ENCODE measurements at regions not wholly inside any gene's neighbourhood (a gene's known extent, or its start where the extent isn't known, plus 50 kb on each side); places are given as distances from the start of the nearest gene placed in this dataset.

GRCh38 chr21:32198384-32198783 lies 80.5 kb downstream of the MIS18A start:
- Mint-ChIP-seq H3K4me1 (ENCODE audit: low read depth) (no peaks in the 10 kb centered on the region), H3K9me3 (ENCODE audit: low read depth) (no peaks in the 10 kb centered on the region), H3K36me3 (ENCODE audit: insufficient read depth) (no peaks in the 10 kb centered on the region), H3K4me3 (ENCODE audit: low read depth) (no peak overlapping the region), H3K27ac (no peak overlapping the region), H3K27me3 (no peaks in the 10 kb centered on the region)
- TF ChIP-seq, protein P1, sequence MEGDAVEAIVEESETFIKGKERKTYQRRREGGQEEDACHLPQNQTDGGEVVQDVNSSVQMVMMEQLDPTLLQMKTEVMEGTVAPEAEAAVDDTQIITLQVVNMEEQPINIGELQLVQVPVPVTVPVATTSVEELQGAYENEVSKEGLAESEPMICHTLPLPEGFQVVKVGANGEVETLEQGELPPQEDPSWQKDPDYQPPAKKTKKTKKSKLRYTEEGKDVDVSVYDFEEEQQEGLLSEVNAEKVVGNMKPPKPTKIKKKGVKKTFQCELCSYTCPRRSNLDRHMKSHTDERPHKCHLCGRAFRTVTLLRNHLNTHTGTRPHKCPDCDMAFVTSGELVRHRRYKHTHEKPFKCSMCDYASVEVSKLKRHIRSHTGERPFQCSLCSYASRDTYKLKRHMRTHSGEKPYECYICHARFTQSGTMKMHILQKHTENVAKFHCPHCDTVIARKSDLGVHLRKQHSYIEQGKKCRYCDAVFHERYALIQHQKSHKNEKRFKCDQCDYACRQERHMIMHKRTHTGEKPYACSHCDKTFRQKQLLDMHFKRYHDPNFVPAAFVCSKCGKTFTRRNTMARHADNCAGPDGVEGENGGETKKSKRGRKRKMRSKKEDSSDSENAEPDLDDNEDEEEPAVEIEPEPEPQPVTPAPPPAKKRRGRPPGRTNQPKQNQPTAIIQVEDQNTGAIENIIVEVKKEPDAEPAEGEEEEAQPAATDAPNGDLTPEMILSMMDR (IDR thresholded peaks at IDR 0.05; ENCODE audit: unreplicated experiment) = no peak
- no peak for DNase-seq (ENCODE audit: low spot score, unreplicated experiment)

DNA sequence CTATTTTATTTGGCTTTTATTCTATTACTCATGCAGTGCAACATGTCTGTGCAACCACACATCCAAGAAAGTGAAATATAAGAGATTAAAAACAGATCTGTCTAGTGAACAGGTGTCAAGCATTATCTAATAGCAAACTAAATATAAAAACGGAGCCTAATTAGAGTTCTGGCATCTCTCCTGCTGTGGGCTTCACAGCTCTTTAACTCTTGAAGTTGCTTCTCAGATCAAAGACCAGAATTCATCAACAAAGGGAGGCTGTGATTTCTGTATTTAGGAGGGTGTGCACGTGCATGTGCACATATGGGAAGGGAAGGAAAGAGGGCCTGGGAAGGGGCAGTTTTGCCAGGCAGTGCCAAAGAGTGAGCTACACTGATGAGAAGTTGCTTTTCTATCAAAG lies 81.0 kb downstream of the MIS18A start:
- no peak overlapping the region for H3K4me3 Mint-ChIP-seq (ENCODE audit: low read depth)
- H3K36me3 Mint-ChIP-seq (ENCODE audit: insufficient read depth) = no peaks in the 10 kb centered on the region
- no peaks in the 10 kb centered on the region for H3K4me1 Mint-ChIP-seq (ENCODE audit: low read depth)
- TF ChIP-seq, protein P1 (IDR thresholded peaks at IDR 0.05; ENCODE audit: unreplicated experiment) = no peak
- no peak overlapping the region for H3K27ac Mint-ChIP-seq
- no peaks in the 10 kb centered on the region for H3K9me3 Mint-ChIP-seq (ENCODE audit: low read depth)
- no peak for DNase-seq (ENCODE audit: low spot score, unreplicated experiment)
- H3K27me3 Mint-ChIP-seq = no peaks in the 10 kb centered on the region

DNA sequence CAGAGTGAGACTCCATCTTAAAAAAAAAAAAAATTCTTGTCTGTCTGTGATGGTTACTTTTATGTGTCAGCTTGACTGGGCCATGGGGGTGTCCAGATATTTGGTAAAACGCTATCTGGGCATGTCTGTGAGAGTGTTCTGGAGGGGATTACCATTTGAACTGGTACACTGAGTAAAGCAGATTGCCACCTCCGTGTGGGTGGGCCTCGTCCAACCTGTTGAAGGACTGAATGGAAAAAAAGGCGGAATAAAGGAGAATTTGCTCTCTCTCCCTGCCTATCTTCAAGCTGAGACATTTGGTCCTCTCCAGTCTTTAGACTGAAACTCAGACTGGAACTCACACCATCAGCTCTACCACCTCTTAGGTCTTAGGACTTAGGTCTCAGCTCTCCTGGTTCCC lies 82.8 kb downstream of the MIS18A start:
- peaks cover 3% of the 10 kb centered on the region for H3K27me3 Mint-ChIP-seq
- no peak for DNase-seq (ENCODE audit: low spot score, unreplicated experiment)
- H3K36me3 Mint-ChIP-seq (ENCODE audit: insufficient read depth) = no peaks in the 10 kb centered on the region
- H3K4me1 Mint-ChIP-seq (ENCODE audit: low read depth) = no peaks in the 10 kb centered on the region
- H3K9me3 Mint-ChIP-seq (ENCODE audit: low read depth) = no peaks in the 10 kb centered on the region
- H3K4me3 Mint-ChIP-seq (ENCODE audit: low read depth) = no peak overlapping the region
- TF ChIP-seq, protein P1 (IDR thresholded peaks at IDR 0.05; ENCODE audit: unreplicated experiment) = no peak
- H3K27ac Mint-ChIP-seq = no peak overlapping the region

DNA sequence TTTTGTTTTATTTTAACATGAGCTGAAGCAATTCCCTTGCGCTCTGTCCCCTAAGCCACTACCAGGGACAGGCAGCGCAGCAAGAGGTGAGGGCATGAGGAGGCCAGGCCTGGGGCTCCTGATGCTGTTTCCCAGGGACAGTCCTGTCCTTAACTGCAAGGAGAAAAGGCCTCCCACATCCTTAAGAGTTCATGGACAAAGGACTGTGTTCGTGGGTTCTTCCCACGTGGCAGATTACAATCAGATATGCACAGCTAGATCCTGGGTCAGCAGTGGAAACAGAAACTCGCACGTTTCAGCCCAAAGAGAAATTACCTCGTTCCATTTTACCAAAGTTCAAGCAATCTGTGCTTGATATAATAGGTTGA lies 85.8 kb downstream of the MIS18A start:
- H3K4me3 Mint-ChIP-seq (ENCODE audit: low read depth) = no peak overlapping the region
- H3K9me3 Mint-ChIP-seq (ENCODE audit: low read depth) = no peaks in the 10 kb centered on the region
- TF ChIP-seq, protein P1 (IDR thresholded peaks at IDR 0.05; ENCODE audit: unreplicated experiment) = no peak
- H3K27ac Mint-ChIP-seq = no peak overlapping the region
- no peaks in the 10 kb centered on the region for H3K4me1 Mint-ChIP-seq (ENCODE audit: low read depth)
- H3K27me3 Mint-ChIP-seq = peaks cover 12% of the 10 kb centered on the region
- no peak for DNase-seq (ENCODE audit: low spot score, unreplicated experiment)
- no peaks in the 10 kb centered on the region for H3K36me3 Mint-ChIP-seq (ENCODE audit: insufficient read depth)

- H3K27me3 Mint-ChIP-seq = peaks cover 12% of the 10 kb centered on the region
Measured at GRCh38 chr21:32192291-32193097, 86.4 kb downstream of the MIS18A start.

More at GRCh38 chr21:32192291-32193097, 86.4 kb downstream of the MIS18A start:
- Mint-ChIP-seq H3K4me3 (ENCODE audit: low read depth) (no peak overlapping the region), H3K9me3 (ENCODE audit: low read depth) (no peaks in the 10 kb centered on the region), H3K27ac (no peak overlapping the region), H3K36me3 (ENCODE audit: insufficient read depth) (no peaks in the 10 kb centered on the region), H3K4me1 (ENCODE audit: low read depth) (no peaks in the 10 kb centered on the region)
- no peak for DNase-seq (ENCODE audit: low spot score, unreplicated experiment)
- TF ChIP-seq, protein P1 (IDR thresholded peaks at IDR 0.05; ENCODE audit: unreplicated experiment) = no peak
